Lung (tissue), 11 donors: ENCODE measurements at regions not wholly inside any gene's neighbourhood (a gene's known extent, or its start where the extent isn't known, plus 50 kb on each side); places are given as distances from the start of the nearest gene placed in this dataset.
"Not testable (repeated sequence)": the region's sequence is repeated elsewhere in the genome, so short reads cannot be mapped to it uniquely, and the experiment has no call there.

Experiments used
- ATAC-seq: fragments of 200-7000 bp; cut with Tn5 transposase; one replicate; pipeline ENCODE4 v1.9.1; 2020; ENCODE audit warnings: moderate number of reproducible peaks; ENCODE audit not compliant: insufficient read depth, low FRiP score
- DNase-seq, 3 donors: peaks; one replicate each; pipeline ENCODE4 v3.0.0-alpha.2; 2013 to 2017
- H3K27ac ChIP-seq, 2 donors: one replicate each; pipeline ENCODE4 v1.5.1; 2013; ENCODE audit warnings: mild to moderate bottlenecking in 2 of 2, moderate library complexity in 2 of 2, control low read depth in 1 of 2, inconsistent platforms in 1 of 2, low read depth in 1 of 2, low read length in 1 of 2
- H3K27me3 ChIP-seq, 3 donors: one replicate each; pipeline ENCODE4 v1.5.1; 2013; ENCODE audit warnings: low read length in 2 of 3; ENCODE audit not compliant: control insufficient read depth in 3 of 3, insufficient read depth in 3 of 3
- H3K36me3 ChIP-seq, 4 donors: one replicate each; pipeline ENCODE4 v1.5.1; 2013; ENCODE audit warnings: low read length in 4 of 4, mild to moderate bottlenecking in 1 of 4, moderate library complexity in 1 of 4; ENCODE audit not compliant: control insufficient read depth in 4 of 4, insufficient read depth in 4 of 4
- H3K4me1 ChIP-seq, 5 donors: one replicate each; pipeline ENCODE4 v1.5.1; 2013; ENCODE audit warnings: low read length in 5 of 5, mild to moderate bottlenecking in 2 of 5, moderate library complexity in 1 of 5; ENCODE audit not compliant: control insufficient read depth in 5 of 5, insufficient read depth in 5 of 5
- H3K4me3 ChIP-seq: one replicate; pipeline ENCODE4 v1.5.1; 2013; ENCODE audit warnings: mild to moderate bottlenecking, control low read depth, moderate library complexity
- H3K9ac ChIP-seq, 2 donors: one replicate each; pipeline ENCODE4 v1.5.1; 2013; ENCODE audit warnings: low read length in 2 of 2, control low read depth in 1 of 2; ENCODE audit not compliant: insufficient read depth in 1 of 2
- H3K9me3 ChIP-seq, 4 donors: one replicate each; pipeline ENCODE4 v1.5.1; 2013; ENCODE audit warnings: low read length in 3 of 4, mild to moderate bottlenecking in 1 of 4, moderate library complexity in 1 of 4; ENCODE audit not compliant: control insufficient read depth in 4 of 4, insufficient read depth in 3 of 4
- WGBS, 2 donors: extraction: QIAGEN DNeasy Blood & Tissue Kit; methylation state at CpG; one replicate each; pipeline ENCODE4 v1.1.7; 2013; 5-methylcytosine and 5-hydroxymethylcytosine counted together
- TF ChIP-seq, protein P1 (sequence below): IDR thresholded peaks from 2 replicates; pipeline ENCODE4 v1.5.1; 2012; ENCODE audit warnings: mild to moderate bottlenecking; ENCODE audit errors: control extremely low read depth, extremely low read depth
- donor health status: control.
- donor health status: control.
- donor health status: Bipolar disorder and iron deficiency.
- donor health status: healthy.
- donor health status: DM: yes; HTN: yes; CAD: no.

DNA sequence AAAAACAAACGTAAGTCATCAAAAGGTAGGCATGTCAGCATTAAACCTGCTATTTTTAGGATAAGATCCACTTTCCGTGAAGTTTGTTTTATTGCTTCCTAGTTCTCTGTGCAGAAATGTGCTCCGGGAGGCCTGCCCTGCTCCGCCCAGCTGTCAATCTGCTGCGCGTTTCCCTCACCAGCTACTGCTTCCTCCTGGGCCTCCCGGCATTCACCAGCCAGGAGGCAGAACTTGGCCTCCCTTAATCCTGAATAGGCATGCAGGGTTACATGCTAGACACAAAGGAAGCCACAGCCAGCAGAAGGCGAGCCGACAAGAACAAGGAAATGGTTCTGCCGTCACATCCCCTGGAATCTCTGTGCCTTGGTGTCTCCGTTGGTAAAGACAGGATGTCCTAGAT lies 386.2 kb downstream of the IRS2 start:
- peaks cover 0 to 1% (median under 1%) of the 10 kb centered on the region in 4 donors for H3K9me3 ChIP-seq
- no peak overlapping the region for H3K27ac ChIP-seq
- no peak overlapping the region for H3K9ac ChIP-seq
- H3K4me3 ChIP-seq: no peak overlapping the region
- DNase-seq (no peak), ATAC-seq (no peak)
- no peaks in the 10 kb centered on the region for H3K36me3 ChIP-seq
- no peaks in the 10 kb centered on the region for H3K4me1 ChIP-seq
- WGBS, 2 donors: 22 to 46% methylated on average over 11 of the region's 11 CpGs
- no peaks in the 10 kb centered on the region for H3K27me3 ChIP-seq
- TF ChIP-seq, protein P1, sequence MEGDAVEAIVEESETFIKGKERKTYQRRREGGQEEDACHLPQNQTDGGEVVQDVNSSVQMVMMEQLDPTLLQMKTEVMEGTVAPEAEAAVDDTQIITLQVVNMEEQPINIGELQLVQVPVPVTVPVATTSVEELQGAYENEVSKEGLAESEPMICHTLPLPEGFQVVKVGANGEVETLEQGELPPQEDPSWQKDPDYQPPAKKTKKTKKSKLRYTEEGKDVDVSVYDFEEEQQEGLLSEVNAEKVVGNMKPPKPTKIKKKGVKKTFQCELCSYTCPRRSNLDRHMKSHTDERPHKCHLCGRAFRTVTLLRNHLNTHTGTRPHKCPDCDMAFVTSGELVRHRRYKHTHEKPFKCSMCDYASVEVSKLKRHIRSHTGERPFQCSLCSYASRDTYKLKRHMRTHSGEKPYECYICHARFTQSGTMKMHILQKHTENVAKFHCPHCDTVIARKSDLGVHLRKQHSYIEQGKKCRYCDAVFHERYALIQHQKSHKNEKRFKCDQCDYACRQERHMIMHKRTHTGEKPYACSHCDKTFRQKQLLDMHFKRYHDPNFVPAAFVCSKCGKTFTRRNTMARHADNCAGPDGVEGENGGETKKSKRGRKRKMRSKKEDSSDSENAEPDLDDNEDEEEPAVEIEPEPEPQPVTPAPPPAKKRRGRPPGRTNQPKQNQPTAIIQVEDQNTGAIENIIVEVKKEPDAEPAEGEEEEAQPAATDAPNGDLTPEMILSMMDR: no peak

DNA sequence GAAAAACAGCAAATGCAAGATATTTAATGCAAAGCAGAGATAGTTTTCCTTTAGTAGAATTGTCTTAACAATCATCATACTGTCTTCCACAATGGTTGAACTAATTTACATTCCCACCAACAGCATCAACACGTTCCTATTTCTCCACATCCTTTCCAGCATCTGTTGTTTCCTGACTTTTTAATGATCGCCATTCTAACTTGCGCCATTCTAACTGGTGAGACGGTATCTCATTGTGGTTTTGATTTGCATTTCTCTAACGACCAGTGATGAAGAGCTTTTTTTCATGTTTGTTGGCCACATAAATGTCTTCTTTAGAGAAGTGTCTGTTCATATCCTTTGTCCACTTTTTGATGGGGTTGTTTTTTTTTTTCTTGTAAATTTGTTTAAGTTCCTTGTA lies 388.3 kb downstream of the IRS2 start:
- H3K36me3 ChIP-seq, H3K9ac ChIP-seq, H3K4me3 ChIP-seq, H3K27me3 ChIP-seq, H3K4me1 ChIP-seq, H3K27ac ChIP-seq, H3K9me3 ChIP-seq, DNase-seq, ATAC-seq: not testable (repeated sequence)
- 44 to 68% methylated on average over 5 of the region's 5 CpGs for WGBS, 2 donors

DNA sequence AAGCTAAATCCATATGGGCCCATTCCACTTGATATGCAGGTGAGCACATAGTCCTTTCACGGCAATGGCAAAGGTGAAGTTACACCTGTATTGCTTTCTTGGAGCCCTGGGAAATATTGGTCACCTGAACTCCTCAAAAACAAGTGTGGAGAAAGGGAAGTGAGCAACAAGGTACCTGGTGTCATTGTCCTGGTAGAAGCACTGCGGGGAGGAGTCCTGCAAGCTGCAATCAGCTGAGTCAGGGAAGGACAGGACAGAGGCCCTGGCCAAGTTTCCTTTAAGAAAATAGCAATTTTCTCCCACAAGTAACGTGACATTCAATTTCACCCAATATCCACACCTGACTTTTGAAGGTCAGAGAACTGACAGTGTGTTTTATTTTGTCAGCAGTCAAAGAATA lies 389.1 kb downstream of the IRS2 start:
- DNase-seq (no peak), ATAC-seq (no peak)
- Histone ChIP-seq H3K9ac (no peak overlapping the region), H3K27me3 (no peaks in the 10 kb centered on the region), H3K9me3 (peaks cover 0 to 3% (median 0%) of the 10 kb centered on the region in 4 donors), H3K27ac (no peak overlapping the region), H3K36me3 (no peaks in the 10 kb centered on the region), H3K4me1 (peaks cover 0 to 8% (median 0%) of the 10 kb centered on the region in 5 donors), H3K4me3 (no peak overlapping the region)
- TF ChIP-seq, protein P1: no peak
- 62 to 81% methylated on average over 3 of the region's 3 CpGs for WGBS, 2 donors

DNA sequence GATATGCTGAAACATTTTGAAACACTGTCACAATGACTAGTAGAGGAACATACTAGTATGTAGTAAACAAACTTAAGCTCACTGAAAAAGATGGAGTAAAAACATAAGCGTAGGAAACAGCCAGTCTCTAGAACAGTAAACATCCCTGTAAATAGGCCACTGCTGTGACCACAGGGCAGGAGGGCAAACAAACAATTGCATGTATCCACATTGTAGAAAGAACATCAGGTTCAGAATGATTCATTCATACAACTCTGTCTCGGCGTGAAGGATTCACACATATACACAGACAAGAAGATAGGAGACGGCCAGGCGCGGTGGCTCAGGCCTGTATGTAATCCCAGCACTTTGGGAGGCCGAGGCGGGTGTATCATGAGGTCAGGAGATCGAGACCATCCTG lies 390.1 kb downstream of the IRS2 start:
- Histone ChIP-seq H3K36me3 (no peaks in the 10 kb centered on the region), H3K27ac (no peak overlapping the region), H3K4me1 (peaks cover 0 to 8% (median 0%) of the 10 kb centered on the region in 5 donors), H3K27me3 (no peaks in the 10 kb centered on the region), H3K9ac (no peak overlapping the region), H3K4me3 (no peak overlapping the region), H3K9me3 (peaks cover 0 to 3% (median 0%) of the 10 kb centered on the region in 4 donors)
- no peak for DNase-seq
- TF ChIP-seq, protein P1: no peak
- no peak for ATAC-seq
- 90 to 91% methylated on average over 9 of the region's 9 CpGs for whole genome bisulfite sequencing, 2 donors
